Ishikawa (cell line): ENCODE measurements at regions not wholly inside any gene's neighbourhood (a gene's known extent, or its start where the extent isn't known, plus 50 kb on each side); places are given as distances from the start of the nearest gene placed in this dataset.

Experiments
- EP300 ChIP-seq: IDR thresholded peaks from 2 replicates; pipeline ENCODE4 v1.6.1; 2012; ENCODE audit warnings: borderline replicate concordance
- RAD21 ChIP-seq: IDR thresholded peaks from 2 replicates; pipeline ENCODE4 v1.6.1; 2012; ENCODE audit warnings: low read depth
- TAF1 ChIP-seq: IDR thresholded peaks from 2 replicates; pipeline ENCODE4 v1.6.1; 2012; ENCODE audit warnings: low read depth, mild to moderate bottlenecking
- TEAD4 ChIP-seq: IDR thresholded peaks from 2 replicates; pipeline ENCODE4 v1.6.1; 2012

DNA sequence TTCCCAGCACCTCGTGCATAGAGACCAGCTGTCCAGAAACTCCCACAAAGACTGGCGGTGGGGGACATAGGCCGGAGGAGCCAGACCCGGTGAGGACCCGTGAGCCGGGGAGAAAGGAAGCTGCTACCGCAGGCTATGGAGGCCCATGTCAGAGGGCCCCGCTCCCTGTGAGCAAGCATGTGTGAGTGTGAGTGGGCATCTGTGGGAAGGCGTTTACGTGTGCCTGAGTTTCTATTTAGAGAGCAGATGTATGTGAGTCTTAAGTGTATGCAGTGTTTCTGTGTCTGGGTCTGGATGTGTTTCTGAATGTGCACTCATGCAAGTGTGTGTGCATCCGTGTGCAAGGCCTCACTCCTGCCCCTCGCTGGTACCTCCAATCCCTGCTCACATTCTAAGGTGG is 187.8 kb upstream of the RAB6C start:
- TF ChIP-seq TEAD4 (no peak), EP300 (no peak), RAD21 (no peak), TAF1 (no peak)
